Mucosa of descending colon (tissue), 3 donors: ENCODE measurements at regions not wholly inside any gene's neighbourhood (a gene's known extent, or its start where the extent isn't known, plus 50 kb on each side); places are given as distances from the start of the nearest gene placed in this dataset.

ENCODE experiments used
- ATAC-seq: fragments of 200-7000 bp; cut with Tn5 transposase; one replicate; pipeline ENCODE4 v1.9.1; 2020; ENCODE audit warnings: mild to moderate bottlenecking, moderate library complexity
- DNase-seq, 3 donors: peaks; one replicate each; pipeline ENCODE4 v3.0.0-alpha.2; 2020
- H3K36me3 ChIP-seq: fragments of 200-600 bp; one replicate; pipeline ENCODE4 v1.8.0; 2021; ENCODE audit warnings: low read depth, mild to moderate bottlenecking
- H3K4me1 ChIP-seq: fragments of 200-600 bp; one replicate; pipeline ENCODE4 v1.8.0; 2021; ENCODE audit warnings: low read depth, mild to moderate bottlenecking
- H3K4me3 ChIP-seq: fragments of 200-600 bp; one replicate; pipeline ENCODE4 v1.8.0; 2021; ENCODE audit warnings: mild to moderate bottlenecking
- H3K9me3 ChIP-seq: fragments of 200-600 bp; one replicate; pipeline ENCODE4 v1.8.0; 2021; ENCODE audit warnings: mild to moderate bottlenecking
- CTCF ChIP-seq: fragments of 200-600 bp; IDR thresholded peaks from one replicate; pipeline ENCODE4 v1.8.0; 2022; ENCODE audit warnings: antibody characterized with exemption, mild to moderate bottlenecking
- intact Hi-C, 2 donors: fragments of 100-400 bp; cut with DNase I in 1 of 2; cut with micrococcal nuclease in 1 of 2; formaldehyde crosslinking; loops; one replicate each; pipeline versions ENCODE4 v1.11.0 to v1.11.1; 2022; cut with DNase I, micrococcal nuclease
- donor health status: DM: no; HTN: no; CAD: no; lungs with moderate emphysema.
- donor health status: DM: no; HTN: no; CAD: no.
- donor health status: DM: no; HTN: yes; CAD: no.

GRCh38 chr5:3349704-3350565 lies 245.7 kb upstream of the IRX1 start:
- DNase-seq = no peak
- no peak for ATAC-seq
- TF ChIP-seq CTCF = no peak

GRCh38 chr5:3348576-3349535 lies 246.8 kb upstream of the IRX1 start:
- intact Hi-C loops = no loop called here
- Histone ChIP-seq H3K9me3 (peaks cover 19% of the 10 kb centered on the region), H3K36me3 (no peaks in the 10 kb centered on the region), H3K4me3 (no peak overlapping the region), H3K4me1 (no peaks in the 10 kb centered on the region)
- DNase-seq = no peak
- no peak for TF ChIP-seq CTCF
- ATAC-seq = no peak

More at GRCh38 chr5:3349704-3350565, 245.7 kb upstream of the IRX1 start:
- Histone ChIP-seq H3K9me3 (peaks cover 19% of the 10 kb centered on the region), H3K4me1 (no peaks in the 10 kb centered on the region), H3K4me3 (no peak overlapping the region), H3K36me3 (no peaks in the 10 kb centered on the region)
- intact Hi-C loops = no loop called here

GRCh38 chr5:3347741-3348140 lies 247.9 kb upstream of the IRX1 start:
- no peak for DNase-seq
- intact Hi-C loops = no loop called here
- no peak for ATAC-seq
- TF ChIP-seq CTCF = no peak
- Histone ChIP-seq H3K4me3 (no peak overlapping the region), H3K4me1 (no peaks in the 10 kb centered on the region), H3K36me3 (no peaks in the 10 kb centered on the region), H3K9me3 (peaks cover 19% of the 10 kb centered on the region)

- TF ChIP-seq CTCF = no peak
- H3K36me3 ChIP-seq = no peaks in the 10 kb centered on the region
- intact Hi-C loops = no loop called here
- peaks cover 19% of the 10 kb centered on the region for H3K9me3 ChIP-seq
- DNase-seq (no peak), ATAC-seq (no peak)
- no peaks in the 10 kb centered on the region for H3K4me1 ChIP-seq
- H3K4me3 ChIP-seq = no peak overlapping the region
Measured at GRCh38 chr5:3346111-3346820, 249.4 kb upstream of the IRX1 start.

- TF ChIP-seq CTCF = no peak
- ATAC-seq (no peak), DNase-seq (no peak)
- H3K4me1 ChIP-seq = no peaks in the 10 kb centered on the region
- peaks cover 19% of the 10 kb centered on the region for H3K9me3 ChIP-seq
- no peaks in the 10 kb centered on the region for H3K36me3 ChIP-seq
- intact Hi-C loops = no loop called here
- H3K4me3 ChIP-seq = no peak overlapping the region
Measured at GRCh38 chr5:3345195-3345594, 250.4 kb upstream of the IRX1 start.
